HEK293 (cell line): ENCODE measurements at regions not wholly inside any gene's neighbourhood (a gene's known extent, or its start where the extent isn't known, plus 50 kb on each side); places are given as distances from the start of the nearest gene placed in this dataset.

Experiments used
- CTCF ChIA-PET: fragments of 350-600 bp; formaldehyde crosslinking; extraction: SDS; loops from one replicate; lab custom pipeline; 2021; ENCODE audit warnings: antibody characterized with exemption; lab: Yijun Ruan, JAX
- POLR2A ChIA-PET: fragments of 300-600 bp; formaldehyde crosslinking; extraction: SDS; loops from one replicate; lab custom pipeline; 2020; ENCODE audit warnings: antibody characterized with exemption, inconsistent platforms; lab: Yijun Ruan, JAX
- H3K27ac ChIP-seq: fragments of 200-500 bp; sonication (Bioruptor generic); 2 replicates; pipeline ENCODE4 v1.5.1; 2014; ENCODE audit warnings: low read depth, low read length, control low read depth, inconsistent platforms; ENCODE audit errors: extremely low read depth
- H3K36me3 ChIP-seq, 2 experiments: fragments of 200-500 bp in 1 of 2; sonication (Bioruptor generic) in 1 of 2; 1 replicate in 1 of 2; 2 replicates in 1 of 2; pipeline ENCODE4 v1.5.1; 2014 to 2017; ENCODE audit warnings: inconsistent platforms in 2 of 2, low read length in 2 of 2; ENCODE audit not compliant: control insufficient read depth in 2 of 2, insufficient read depth in 1 of 2
- H3K4me1 ChIP-seq: fragments of 200-500 bp; sonication (Bioruptor generic); 2 replicates; pipeline ENCODE4 v1.5.1; 2014; ENCODE audit warnings: mild to moderate bottlenecking, low read length, inconsistent platforms; ENCODE audit not compliant: control insufficient read depth, insufficient read depth
- H3K4me3 ChIP-seq: 2 replicates; pipeline ENCODE4 v1.5.1; 2011; ENCODE audit warnings: low read depth, mild to moderate bottlenecking, control low read depth, low read length, moderate library complexity
- H3K9me3 ChIP-seq: fragments of 200-500 bp; sonication (Bioruptor generic); 2 replicates; pipeline ENCODE4 v1.5.1; 2014; ENCODE audit warnings: low read depth, low read length, inconsistent platforms; ENCODE audit not compliant: control insufficient read depth, insufficient read depth
- PRDM1 ChIP-seq: fragments of 450-650 bp; formaldehyde crosslinking; IDR thresholded peaks from 2 replicates; pipeline ENCODE4; 2016; ENCODE audit warnings: missing biosample characterization, missing genetic modification characterization
- WT1 ChIP-seq: fragments of 450-650 bp; formaldehyde crosslinking; IDR thresholded peaks from 2 replicates; pipeline ENCODE4 v1.5.1; 2016; ENCODE audit warnings: missing biosample characterization, missing genetic modification characterization
- ZBTB10 ChIP-seq: fragments of 450-650 bp; formaldehyde crosslinking; IDR thresholded peaks from 2 replicates; pipeline ENCODE4 v1.5.1; 2016; ENCODE audit warnings: missing biosample characterization, missing genetic modification characterization
- ZNF274 ChIP-seq, 2 experiments: fragments of 200-500 bp in 1 of 2; fragments of 450-650 bp in 1 of 2; sonication (Bioruptor generic) in 1 of 2; formaldehyde crosslinking in 1 of 2; IDR thresholded peaks; 2 replicates each; pipeline versions ENCODE4 v1.5.1 to v1.6.1; 2014 to 2016; ENCODE audit warnings: borderline replicate concordance in 1 of 2, inconsistent platforms in 1 of 2, low read length in 1 of 2, missing biosample characterization in 1 of 2, missing genetic modification characterization in 1 of 2
- ZNF341 ChIP-seq: fragments of 450-650 bp; formaldehyde crosslinking; IDR thresholded peaks from 2 replicates; pipeline ENCODE4; 2016; ENCODE audit warnings: low read depth, missing biosample characterization, missing genetic modification characterization
- ZNF404 ChIP-seq: fragments of 450-650 bp; formaldehyde crosslinking; IDR thresholded peaks from 2 replicates; pipeline ENCODE4 v1.5.1; 2017; ENCODE audit warnings: missing biosample characterization, missing genetic modification characterization
- ZNF548 ChIP-seq: fragments of 450-650 bp; formaldehyde crosslinking; IDR thresholded peaks from 2 replicates; pipeline ENCODE4 v1.5.1; 2016; ENCODE audit warnings: missing biosample characterization, missing genetic modification characterization
- ZNF558 ChIP-seq: fragments of 450-650 bp; formaldehyde crosslinking; IDR thresholded peaks from 2 replicates; pipeline ENCODE4 v1.5.1; 2016; ENCODE audit warnings: missing biosample characterization, missing genetic modification characterization
- ZNF580 ChIP-seq: fragments of 450-650 bp; formaldehyde crosslinking; IDR thresholded peaks from 2 replicates; pipeline ENCODE4 v1.5.1; 2016; ENCODE audit warnings: missing biosample characterization, missing genetic modification characterization
- ZNF624 ChIP-seq: fragments of 450-650 bp; formaldehyde crosslinking; IDR thresholded peaks from 2 replicates; pipeline ENCODE4 v1.5.1; 2017; ENCODE audit warnings: missing biosample characterization, missing genetic modification characterization
- ZNF629 ChIP-seq: fragments of 450-650 bp; formaldehyde crosslinking; IDR thresholded peaks from 2 replicates; pipeline ENCODE4 v1.5.1; 2017; ENCODE audit warnings: missing biosample characterization, missing genetic modification characterization
- ZNF837 ChIP-seq: fragments of 450-650 bp; formaldehyde crosslinking; IDR thresholded peaks from 2 replicates; pipeline ENCODE4 v1.5.1; 2016; ENCODE audit warnings: missing biosample characterization, missing genetic modification characterization
- ZSCAN23 ChIP-seq: fragments of 450-650 bp; formaldehyde crosslinking; IDR thresholded peaks from 2 replicates; pipeline ENCODE4 v1.5.1; 2016; ENCODE audit warnings: missing biosample characterization, missing genetic modification characterization
- TF ChIP-seq, protein P1 (sequence below): IDR thresholded peaks from 2 replicates; pipeline ENCODE4 v1.6.1; 2011; ENCODE audit warnings: mild to moderate bottlenecking, low read depth, low read length, borderline replicate concordance
- TF ChIP-seq, protein P2 (sequence below): fragments of 450-650 bp; formaldehyde crosslinking; conservative IDR thresholded peaks from 2 replicates; pipeline ENCODE4 v1.5.1; 2016; ENCODE audit warnings: low read depth, missing biosample characterization, missing genetic modification characterization
- TF ChIP-seq, protein P3 (sequence below): fragments of 450-650 bp; formaldehyde crosslinking; IDR thresholded peaks from 2 replicates; pipeline ENCODE4 v1.5.1; 2016; ENCODE audit warnings: missing biosample characterization, missing genetic modification characterization
- TF ChIP-seq, protein P4 (sequence below): fragments of 450-650 bp; formaldehyde crosslinking; IDR thresholded peaks from 2 replicates; pipeline ENCODE4 v1.5.1; 2016; ENCODE audit warnings: missing biosample characterization, missing genetic modification characterization
- TF ChIP-seq, protein P5 (sequence below): fragments of 450-650 bp; formaldehyde crosslinking; IDR thresholded peaks from 2 replicates; pipeline ENCODE4 v1.5.1; 2016; ENCODE audit warnings: missing biosample characterization, missing genetic modification characterization

DNA sequence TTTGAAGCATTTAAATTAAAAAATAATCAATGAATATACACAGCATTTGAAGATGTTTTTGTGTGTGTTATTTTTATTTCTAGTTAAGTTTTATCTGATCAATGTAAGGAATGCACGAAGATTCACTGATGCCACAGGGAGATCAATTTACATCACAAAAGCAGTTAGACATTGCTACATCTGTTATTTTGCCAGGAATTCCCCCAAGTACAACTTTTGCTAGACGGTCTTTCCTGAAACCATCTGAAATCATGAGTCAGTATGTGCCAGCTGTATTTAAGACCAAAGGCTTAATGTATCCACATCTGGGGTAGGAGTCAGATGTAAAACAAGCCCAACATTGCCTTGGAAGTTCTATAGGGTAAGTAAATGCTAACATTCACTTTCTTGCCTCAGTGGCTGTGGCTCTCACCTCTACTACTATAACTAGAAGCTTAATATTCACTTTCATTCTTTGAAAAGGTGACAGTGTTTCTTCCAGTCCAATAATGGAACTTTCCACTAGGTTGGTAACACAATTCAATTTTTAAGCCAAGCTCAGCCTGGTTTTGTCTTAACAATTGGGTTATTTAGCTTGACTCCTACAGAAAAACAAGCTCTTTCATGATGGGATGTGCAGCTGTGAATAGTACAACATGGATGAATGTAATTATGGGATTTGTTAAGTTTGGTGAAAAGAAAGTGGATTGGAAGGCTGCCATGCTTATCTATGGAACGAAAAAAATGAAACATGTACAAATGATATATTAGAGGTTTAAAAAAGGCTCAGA, 385.4 kb upstream of the TMEM132C start:
- no peak for TF ChIP-seq ZSCAN23 (tag by site-specific recombination)
- no peak for TF ChIP-seq ZNF837
- TF ChIP-seq ZNF548 (tag by site-specific recombination) = no peak
- TF ChIP-seq ZNF404 (tag by site-specific recombination) = no peak
- TF ChIP-seq, protein P1, sequence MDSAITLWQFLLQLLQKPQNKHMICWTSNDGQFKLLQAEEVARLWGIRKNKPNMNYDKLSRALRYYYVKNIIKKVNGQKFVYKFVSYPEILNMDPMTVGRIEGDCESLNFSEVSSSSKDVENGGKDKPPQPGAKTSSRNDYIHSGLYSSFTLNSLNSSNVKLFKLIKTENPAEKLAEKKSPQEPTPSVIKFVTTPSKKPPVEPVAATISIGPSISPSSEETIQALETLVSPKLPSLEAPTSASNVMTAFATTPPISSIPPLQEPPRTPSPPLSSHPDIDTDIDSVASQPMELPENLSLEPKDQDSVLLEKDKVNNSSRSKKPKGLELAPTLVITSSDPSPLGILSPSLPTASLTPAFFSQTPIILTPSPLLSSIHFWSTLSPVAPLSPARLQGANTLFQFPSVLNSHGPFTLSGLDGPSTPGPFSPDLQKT = no peak
- no peak for TF ChIP-seq ZNF558 (tag by site-specific recombination)
- TF ChIP-seq, protein P2, sequence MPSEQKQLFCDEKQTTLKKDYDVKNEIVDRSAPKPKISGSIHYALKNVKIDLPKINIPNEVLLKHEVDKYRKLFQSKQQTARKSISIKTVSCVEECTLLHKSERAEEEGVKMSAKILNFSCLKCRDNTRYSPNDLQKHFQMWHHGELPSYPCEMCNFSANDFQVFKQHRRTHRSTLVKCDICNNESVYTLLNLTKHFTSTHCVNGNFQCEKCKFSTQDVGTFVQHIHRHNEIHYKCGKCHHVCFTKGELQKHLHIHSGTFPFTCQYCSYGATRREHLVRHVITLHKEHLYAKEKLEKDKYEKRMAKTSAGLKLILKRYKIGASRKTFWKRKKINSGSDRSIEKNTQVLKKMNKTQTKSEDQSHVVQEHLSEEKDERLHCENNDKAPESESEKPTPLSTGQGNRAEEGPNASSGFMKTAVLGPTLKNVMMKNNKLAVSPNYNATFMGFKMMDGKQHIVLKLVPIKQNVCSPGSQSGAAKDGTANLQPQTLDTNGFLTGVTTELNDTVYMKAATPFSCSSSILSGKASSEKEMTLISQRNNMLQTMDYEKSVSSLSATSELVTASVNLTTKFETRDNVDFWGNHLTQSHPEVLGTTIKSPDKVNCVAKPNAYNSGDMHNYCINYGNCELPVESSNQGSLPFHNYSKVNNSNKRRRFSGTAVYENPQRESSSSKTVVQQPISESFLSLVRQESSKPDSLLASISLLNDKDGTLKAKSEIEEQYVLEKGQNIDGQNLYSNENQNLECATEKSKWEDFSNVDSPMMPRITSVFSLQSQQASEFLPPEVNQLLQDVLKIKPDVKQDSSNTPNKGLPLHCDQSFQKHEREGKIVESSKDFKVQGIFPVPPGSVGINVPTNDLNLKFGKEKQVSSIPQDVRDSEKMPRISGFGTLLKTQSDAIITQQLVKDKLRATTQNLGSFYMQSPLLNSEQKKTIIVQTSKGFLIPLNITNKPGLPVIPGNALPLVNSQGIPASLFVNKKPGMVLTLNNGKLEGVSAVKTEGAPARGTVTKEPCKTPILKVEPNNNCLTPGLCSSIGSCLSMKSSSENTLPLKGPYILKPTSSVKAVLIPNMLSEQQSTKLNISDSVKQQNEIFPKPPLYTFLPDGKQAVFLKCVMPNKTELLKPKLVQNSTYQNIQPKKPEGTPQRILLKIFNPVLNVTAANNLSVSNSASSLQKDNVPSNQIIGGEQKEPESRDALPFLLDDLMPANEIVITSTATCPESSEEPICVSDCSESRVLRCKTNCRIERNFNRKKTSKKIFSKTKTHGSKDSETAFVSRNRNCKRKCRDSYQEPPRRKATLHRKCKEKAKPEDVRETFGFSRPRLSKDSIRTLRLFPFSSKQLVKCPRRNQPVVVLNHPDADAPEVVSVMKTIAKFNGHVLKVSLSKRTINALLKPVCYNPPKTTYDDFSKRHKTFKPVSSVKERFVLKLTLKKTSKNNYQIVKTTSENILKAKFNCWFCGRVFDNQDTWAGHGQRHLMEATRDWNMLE = no peak
- TF ChIP-seq ZNF629 (tag by site-specific recombination) = no peak
- no peak for TF ChIP-seq ZNF624
- TF ChIP-seq PRDM1 (tag by site-specific recombination) = no peak
- TF ChIP-seq, protein P3, sequence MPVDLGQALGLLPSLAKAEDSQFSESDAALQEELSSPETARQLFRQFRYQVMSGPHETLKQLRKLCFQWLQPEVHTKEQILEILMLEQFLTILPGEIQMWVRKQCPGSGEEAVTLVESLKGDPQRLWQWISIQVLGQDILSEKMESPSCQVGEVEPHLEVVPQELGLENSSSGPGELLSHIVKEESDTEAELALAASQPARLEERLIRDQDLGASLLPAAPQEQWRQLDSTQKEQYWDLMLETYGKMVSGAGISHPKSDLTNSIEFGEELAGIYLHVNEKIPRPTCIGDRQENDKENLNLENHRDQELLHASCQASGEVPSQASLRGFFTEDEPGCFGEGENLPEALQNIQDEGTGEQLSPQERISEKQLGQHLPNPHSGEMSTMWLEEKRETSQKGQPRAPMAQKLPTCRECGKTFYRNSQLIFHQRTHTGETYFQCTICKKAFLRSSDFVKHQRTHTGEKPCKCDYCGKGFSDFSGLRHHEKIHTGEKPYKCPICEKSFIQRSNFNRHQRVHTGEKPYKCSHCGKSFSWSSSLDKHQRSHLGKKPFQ (tag by site-specific recombination) = no peak
- no peak for TF ChIP-seq WT1 (tag by site-specific recombination)
- TF ChIP-seq ZNF274 (IDR thresholded peaks at IDR 0.05; ENCODE audit: low read length) = no peak
- no peak for TF ChIP-seq ZNF274 (tag by site-specific recombination; IDR thresholded peaks at IDR 0.05; ENCODE audit: borderline replicate concordance)
- TF ChIP-seq ZNF341 = no peak
- TF ChIP-seq, all 188 proteins: peak for 0
- ChIA-PET POLR2A (no interaction called here), CTCF (no interaction called here)
- Histone ChIP-seq H3K9me3 (no peaks in the 10 kb centered on the region), H3K36me3 (no peaks in the 10 kb centered on the region), H3K4me3 (no peak overlapping the region), H3K27ac (no peak overlapping the region), H3K4me1 (no peaks in the 10 kb centered on the region)

GRCh38 chr12:127883013-127883412, 384.0 kb upstream of the TMEM132C start:
- ChIA-PET CTCF (no interaction called here), POLR2A (no interaction called here)
- Histone ChIP-seq H3K4me1 (no peaks in the 10 kb centered on the region), H3K9me3 (no peaks in the 10 kb centered on the region), H3K36me3 (no peaks in the 10 kb centered on the region), H3K4me3 (no peak overlapping the region), H3K27ac (no peak overlapping the region)
- TF ChIP-seq WT1 (tag by site-specific recombination) (no peak), ZNF404 (tag by site-specific recombination) (no peak), ZNF580 (tag by site-specific recombination) (no peak), ZBTB10 (no peak)
- TF ChIP-seq, protein P4, sequence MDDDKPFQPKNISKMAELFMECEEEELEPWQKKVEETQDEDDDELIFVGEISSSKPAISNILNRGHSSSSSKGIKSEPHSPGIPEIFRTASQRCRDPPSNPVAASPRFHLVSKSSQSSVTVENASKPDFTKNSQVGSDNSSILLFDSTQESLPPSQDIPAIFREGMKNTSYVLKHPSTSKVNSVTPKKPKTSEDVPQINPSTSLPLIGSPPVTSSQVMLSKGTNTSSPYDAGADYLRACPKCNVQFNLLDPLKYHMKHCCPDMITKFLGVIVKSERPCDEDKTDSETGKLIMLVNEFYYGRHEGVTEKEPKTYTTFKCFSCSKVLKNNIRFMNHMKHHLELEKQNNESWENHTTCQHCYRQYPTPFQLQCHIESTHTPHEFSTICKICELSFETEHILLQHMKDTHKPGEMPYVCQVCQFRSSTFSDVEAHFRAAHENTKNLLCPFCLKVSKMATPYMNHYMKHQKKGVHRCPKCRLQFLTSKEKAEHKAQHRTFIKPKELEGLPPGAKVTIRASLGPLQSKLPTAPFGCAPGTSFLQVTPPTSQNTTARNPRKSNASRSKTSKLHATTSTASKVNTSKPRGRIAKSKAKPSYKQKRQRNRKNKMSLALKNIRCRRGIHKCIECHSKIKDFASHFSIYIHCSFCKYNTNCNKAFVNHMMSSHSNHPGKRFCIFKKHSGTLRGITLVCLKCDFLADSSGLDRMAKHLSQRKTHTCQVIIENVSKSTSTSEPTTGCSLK = no peak
- TF ChIP-seq, protein P5, sequence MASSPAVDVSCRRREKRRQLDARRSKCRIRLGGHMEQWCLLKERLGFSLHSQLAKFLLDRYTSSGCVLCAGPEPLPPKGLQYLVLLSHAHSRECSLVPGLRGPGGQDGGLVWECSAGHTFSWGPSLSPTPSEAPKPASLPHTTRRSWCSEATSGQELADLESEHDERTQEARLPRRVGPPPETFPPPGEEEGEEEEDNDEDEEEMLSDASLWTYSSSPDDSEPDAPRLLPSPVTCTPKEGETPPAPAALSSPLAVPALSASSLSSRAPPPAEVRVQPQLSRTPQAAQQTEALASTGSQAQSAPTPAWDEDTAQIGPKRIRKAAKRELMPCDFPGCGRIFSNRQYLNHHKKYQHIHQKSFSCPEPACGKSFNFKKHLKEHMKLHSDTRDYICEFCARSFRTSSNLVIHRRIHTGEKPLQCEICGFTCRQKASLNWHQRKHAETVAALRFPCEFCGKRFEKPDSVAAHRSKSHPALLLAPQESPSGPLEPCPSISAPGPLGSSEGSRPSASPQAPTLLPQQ (tag by site-specific recombination) = no peak
